IPS-15b (cell line): ENCODE measurements at regions not wholly inside any gene's neighbourhood (a gene's known extent, or its start where the extent isn't known, plus 50 kb on each side); places are given as distances from the start of the nearest gene placed in this dataset.

Source experiments
- H3K27me3 ChIP-seq: one replicate; pipeline ENCODE4 v1.6.1; 2013; ENCODE audit warnings: low read length; ENCODE audit not compliant: control insufficient read depth, insufficient read depth
- H3K36me3 ChIP-seq: one replicate; pipeline ENCODE4 v1.6.1; 2013; ENCODE audit warnings: low read length; ENCODE audit not compliant: control insufficient read depth, insufficient read depth
- H3K4me1 ChIP-seq: one replicate; pipeline ENCODE4 v1.6.1; 2013; ENCODE audit warnings: mild to moderate bottlenecking, low read length; ENCODE audit not compliant: control insufficient read depth, insufficient read depth
- H3K4me3 ChIP-seq: one replicate; pipeline ENCODE4 v1.5.1; 2013; ENCODE audit warnings: low read depth, low read length
- H3K9ac ChIP-seq: one replicate; pipeline ENCODE4 v1.6.1; 2013; ENCODE audit warnings: low read depth, mild to moderate bottlenecking, low read length
- H3K9me3 ChIP-seq: one replicate; pipeline ENCODE4 v1.6.1; 2013; ENCODE audit warnings: mild to moderate bottlenecking, low read length; ENCODE audit not compliant: control insufficient read depth, insufficient read depth

GRCh38 chr3:80261082-80261481 lies 493.3 kb upstream of the ROBO1 start:
- Histone ChIP-seq H3K9ac (no peak overlapping the region), H3K27me3 (no peaks in the 10 kb centered on the region), H3K36me3 (no peaks in the 10 kb centered on the region), H3K9me3 (no peaks in the 10 kb centered on the region), H3K4me3 (no peak overlapping the region), H3K4me1 (peaks cover 2% of the 10 kb centered on the region)

- Histone ChIP-seq H3K4me1 (peaks cover 2% of the 10 kb centered on the region), H3K4me3 (no peak overlapping the region), H3K27me3 (no peaks in the 10 kb centered on the region), H3K9ac (no peak overlapping the region), H3K36me3 (no peaks in the 10 kb centered on the region), H3K9me3 (no peaks in the 10 kb centered on the region)
Observed at GRCh38 chr3:80259736-80260135, 491.9 kb upstream of the ROBO1 start.

GRCh38 chr3:80252113-80252512 lies 484.3 kb upstream of the ROBO1 start:
- H3K4me3 ChIP-seq = no peak overlapping the region
- H3K36me3 ChIP-seq = no peaks in the 10 kb centered on the region
- no peaks in the 10 kb centered on the region for H3K27me3 ChIP-seq
- H3K4me1 ChIP-seq = no peaks in the 10 kb centered on the region
- H3K9ac ChIP-seq = no peak overlapping the region
- H3K9me3 ChIP-seq = no peaks in the 10 kb centered on the region

- Histone ChIP-seq H3K27me3 (no peaks in the 10 kb centered on the region), H3K4me1 (no peaks in the 10 kb centered on the region), H3K36me3 (no peaks in the 10 kb centered on the region), H3K4me3 (no peak overlapping the region), H3K9me3 (no peaks in the 10 kb centered on the region), H3K9ac (no peak overlapping the region)
Observed at GRCh38 chr3:80247766-80248165, 480.0 kb upstream of the ROBO1 start.

GRCh38 chr3:80244390-80244789 lies 476.6 kb upstream of the ROBO1 start:
- H3K4me1 ChIP-seq = peaks cover 6% of the 10 kb centered on the region
- H3K4me3 ChIP-seq = no peak overlapping the region
- no peak overlapping the region for H3K9ac ChIP-seq
- no peaks in the 10 kb centered on the region for H3K27me3 ChIP-seq
- no peaks in the 10 kb centered on the region for H3K9me3 ChIP-seq
- no peaks in the 10 kb centered on the region for H3K36me3 ChIP-seq

- Histone ChIP-seq H3K4me3 (no peak overlapping the region), H3K4me1 (peaks cover 6% of the 10 kb centered on the region), H3K36me3 (no peaks in the 10 kb centered on the region), H3K27me3 (no peaks in the 10 kb centered on the region), H3K9ac (no peak overlapping the region), H3K9me3 (no peaks in the 10 kb centered on the region)
Observed at GRCh38 chr3:80241791-80242190, 474.0 kb upstream of the ROBO1 start.

- Histone ChIP-seq H3K9me3 (no peaks in the 10 kb centered on the region), H3K9ac (no peak overlapping the region), H3K36me3 (no peaks in the 10 kb centered on the region), H3K4me3 (no peak overlapping the region), H3K4me1 (peaks cover 6% of the 10 kb centered on the region), H3K27me3 (no peaks in the 10 kb centered on the region)
Observed at GRCh38 chr3:80239301-80239700, 471.5 kb upstream of the ROBO1 start.

GRCh38 chr3:80238606-80239005 lies 470.8 kb upstream of the ROBO1 start:
- no peaks in the 10 kb centered on the region for H3K9me3 ChIP-seq
- no peak overlapping the region for H3K4me3 ChIP-seq
- H3K9ac ChIP-seq = no peak overlapping the region
- peaks cover 6% of the 10 kb centered on the region for H3K4me1 ChIP-seq
- no peaks in the 10 kb centered on the region for H3K27me3 ChIP-seq
- no peaks in the 10 kb centered on the region for H3K36me3 ChIP-seq

- Histone ChIP-seq H3K9ac (no peak overlapping the region), H3K9me3 (no peaks in the 10 kb centered on the region), H3K4me1 (peaks cover 6% of the 10 kb centered on the region), H3K4me3 (no peak overlapping the region), H3K27me3 (no peaks in the 10 kb centered on the region), H3K36me3 (no peaks in the 10 kb centered on the region)
Observed at GRCh38 chr3:80238152-80238551, 470.4 kb upstream of the ROBO1 start.

- Histone ChIP-seq H3K27me3 (no peaks in the 10 kb centered on the region), H3K36me3 (no peaks in the 10 kb centered on the region), H3K4me3 (no peak overlapping the region), H3K9ac (no peak overlapping the region), H3K4me1 (peaks cover 4% of the 10 kb centered on the region), H3K9me3 (no peaks in the 10 kb centered on the region)
Observed at GRCh38 chr3:80234706-80235105, 466.9 kb upstream of the ROBO1 start.

GRCh38 chr3:80233576-80233975 lies 465.8 kb upstream of the ROBO1 start:
- no peaks in the 10 kb centered on the region for H3K27me3 ChIP-seq
- no peak overlapping the region for H3K9ac ChIP-seq
- H3K4me3 ChIP-seq = no peak overlapping the region
- peaks cover 4% of the 10 kb centered on the region for H3K4me1 ChIP-seq
- no peaks in the 10 kb centered on the region for H3K36me3 ChIP-seq
- H3K9me3 ChIP-seq = no peaks in the 10 kb centered on the region

GRCh38 chr3:80232760-80233159 lies 465.0 kb upstream of the ROBO1 start:
- no peak overlapping the region for H3K9ac ChIP-seq
- no peak overlapping the region for H3K4me3 ChIP-seq
- peaks cover 4% of the 10 kb centered on the region for H3K4me1 ChIP-seq
- no peaks in the 10 kb centered on the region for H3K27me3 ChIP-seq
- H3K9me3 ChIP-seq = no peaks in the 10 kb centered on the region
- no peaks in the 10 kb centered on the region for H3K36me3 ChIP-seq

- Histone ChIP-seq H3K36me3 (no peaks in the 10 kb centered on the region), H3K9ac (no peak overlapping the region), H3K9me3 (no peaks in the 10 kb centered on the region), H3K4me1 (peaks cover 4% of the 10 kb centered on the region), H3K4me3 (no peak overlapping the region), H3K27me3 (no peaks in the 10 kb centered on the region)
Observed at GRCh38 chr3:80230962-80231361, 463.2 kb upstream of the ROBO1 start.
